DOHH2 (cell line): ENCODE measurements at regions not wholly inside any gene's neighbourhood (a gene's known extent, or its start where the extent isn't known, plus 50 kb on each side); places are given as distances from the start of the nearest gene placed in this dataset.
"Not testable (repeated sequence)": the region's sequence is repeated elsewhere in the genome, so short reads cannot be mapped to it uniquely, and the experiment has no call there.

Experiments
- H3F3A ChIP-seq: fragments of 200-600 bp; sonication (generic), shearing (Covaris generic); 2 replicates; pipeline ENCODE4 v1.6.0; 2016; ENCODE audit warnings: antibody characterized with exemption, mild to moderate bottlenecking; ENCODE audit not compliant: control insufficient read depth, insufficient read depth
- H3K27ac ChIP-seq: fragments of 200-600 bp; sonication (generic); 2 replicates; pipeline ENCODE4 v1.5.1; 2014; ENCODE audit warnings: low read depth, mild to moderate bottlenecking, low read length, moderate library complexity
- H3K27me3 ChIP-seq: fragments of 200-600 bp; sonication (generic); 2 replicates; pipeline ENCODE4 v1.6.1; 2014; ENCODE audit warnings: mild to moderate bottlenecking, low read length, mixed read lengths; ENCODE audit not compliant: control insufficient read depth
- H3K36me3 ChIP-seq: fragments of 200-600 bp; sonication (generic); 2 replicates; pipeline ENCODE4 v1.6.1; 2014; ENCODE audit warnings: mild to moderate bottlenecking, low read length, moderate library complexity, mixed read lengths; ENCODE audit not compliant: control insufficient read depth
- H3K4me1 ChIP-seq: fragments of 200-600 bp; sonication (generic); 2 replicates; pipeline ENCODE4 v1.6.1; 2014; ENCODE audit warnings: mild to moderate bottlenecking, low read length, mixed read lengths; ENCODE audit not compliant: control insufficient read depth
- H3K4me2 ChIP-seq: fragments of 200-600 bp; sonication (generic); 2 replicates; pipeline ENCODE4 v1.6.0; 2014; ENCODE audit warnings: mild to moderate bottlenecking, low read length, moderate library complexity
- H3K4me3 ChIP-seq: fragments of 200-600 bp; sonication (generic); 2 replicates; pipeline ENCODE4 v1.5.1; 2014; ENCODE audit warnings: mild to moderate bottlenecking, low read length, mixed read lengths
- H3K79me2 ChIP-seq: fragments of 200-600 bp; sonication (generic); 2 replicates; pipeline ENCODE4 v1.6.1; 2014; ENCODE audit warnings: mild to moderate bottlenecking, low read length, mixed read lengths; ENCODE audit not compliant: control insufficient read depth
- H3K9me2 ChIP-seq: fragments of 200-600 bp; sonication (generic); replicated peaks from 2 replicates; pipeline ENCODE4 v1.6.1; 2014; ENCODE audit warnings: mild to moderate bottlenecking, low read length, mixed read lengths; ENCODE audit not compliant: control insufficient read depth
- H3K9me3 ChIP-seq: fragments of 200-600 bp; sonication (generic); 2 replicates; pipeline ENCODE4 v1.6.1; 2014; ENCODE audit warnings: antibody characterized with exemption, low read length, mixed read lengths; ENCODE audit not compliant: control insufficient read depth, insufficient read depth
- H4K20me1 ChIP-seq: fragments of 200-600 bp; sonication (generic); 2 replicates; pipeline ENCODE4 v1.6.0; 2014; ENCODE audit warnings: low read depth, mild to moderate bottlenecking, antibody characterized with exemption, low read length, moderate library complexity; ENCODE audit not compliant: control insufficient read depth, insufficient read depth
- CTCF ChIP-seq: fragments of 200-600 bp; sonication (generic); IDR thresholded peaks from one replicate; pipeline ENCODE4 v1.5.1; 2014; ENCODE audit warnings: antibody characterized with exemption, mild to moderate bottlenecking, low read depth, low read length; ENCODE audit not compliant: poor library complexity, severe bottlenecking
- EZH2phosphoT487 ChIP-seq: fragments of 200-600 bp; sonication (generic); IDR thresholded peaks from 2 replicates; pipeline ENCODE4 v1.6.1; 2017; ENCODE audit warnings: borderline replicate concordance, mild to moderate bottlenecking, antibody characterized with exemption, low read length, moderate library complexity, mixed read lengths

- no peaks in the 10 kb centered on the region for H3K79me2 ChIP-seq
- TF ChIP-seq CTCF (no peak), EZH2phosphoT487 (no peak)
- no peak overlapping the region for H3K27ac ChIP-seq
- H3F3A ChIP-seq: no peaks in the 10 kb centered on the region
- no peaks in the 10 kb centered on the region for H3K4me1 ChIP-seq
- H3K36me3 ChIP-seq: no peaks in the 10 kb centered on the region
- no peaks in the 10 kb centered on the region for H3K27me3 ChIP-seq
- no peaks in the 10 kb centered on the region for H4K20me1 ChIP-seq
- H3K4me2 ChIP-seq: no peak overlapping the region
- H3K9me3 ChIP-seq: no peaks in the 10 kb centered on the region
- H3K4me3 ChIP-seq: no peak overlapping the region
- no peaks in the 10 kb centered on the region for H3K9me2 ChIP-seq
Observed at GRCh38 chr6:112409311-112409710, 62.2 kb downstream of the RFPL4B start.

- Histone ChIP-seq H3F3A (no peaks in the 10 kb centered on the region), H4K20me1 (no peaks in the 10 kb centered on the region), H3K79me2 (no peaks in the 10 kb centered on the region), H3K4me3 (no peak overlapping the region), H3K4me1 (no peaks in the 10 kb centered on the region), H3K27me3 (no peaks in the 10 kb centered on the region), H3K27ac (no peak overlapping the region), H3K4me2 (no peak overlapping the region), H3K9me3 (no peaks in the 10 kb centered on the region), H3K9me2 (no peaks in the 10 kb centered on the region), H3K36me3 (no peaks in the 10 kb centered on the region)
- TF ChIP-seq EZH2phosphoT487 (no peak), CTCF (no peak)
Observed at GRCh38 chr6:112413780-112414179, 66.7 kb downstream of the RFPL4B start.

GRCh38 chr6:112415366-112415765 lies 68.2 kb downstream of the RFPL4B start:
- H3F3A ChIP-seq: no peaks in the 10 kb centered on the region
- no peak overlapping the region for H3K27ac ChIP-seq
- no peaks in the 10 kb centered on the region for H4K20me1 ChIP-seq
- no peaks in the 10 kb centered on the region for H3K79me2 ChIP-seq
- no peaks in the 10 kb centered on the region for H3K9me2 ChIP-seq
- H3K27me3 ChIP-seq: no peaks in the 10 kb centered on the region
- no peak overlapping the region for H3K4me2 ChIP-seq
- no peaks in the 10 kb centered on the region for H3K9me3 ChIP-seq
- TF ChIP-seq CTCF: no peak
- TF ChIP-seq EZH2phosphoT487: no peak
- no peaks in the 10 kb centered on the region for H3K36me3 ChIP-seq
- H3K4me3 ChIP-seq: no peak overlapping the region
- H3K4me1 ChIP-seq: no peaks in the 10 kb centered on the region

- H3K9me3 ChIP-seq: no peaks in the 10 kb centered on the region; the same call in 1 of the 2 replicates
- no peak overlapping the region for H3K27ac ChIP-seq
- no peaks in the 10 kb centered on the region for H3K27me3 ChIP-seq
- no peak overlapping the region for H3K4me3 ChIP-seq
- H3K4me2 ChIP-seq: no peak overlapping the region
- no peaks in the 10 kb centered on the region for H3F3A ChIP-seq
- H3K9me2 ChIP-seq: no peaks in the 10 kb centered on the region
- no peaks in the 10 kb centered on the region for H3K4me1 ChIP-seq
- no peaks in the 10 kb centered on the region for H3K36me3 ChIP-seq
- TF ChIP-seq CTCF: no peak
- TF ChIP-seq EZH2phosphoT487: no peak
- H4K20me1 ChIP-seq: no peaks in the 10 kb centered on the region
- no peaks in the 10 kb centered on the region for H3K79me2 ChIP-seq
Observed at GRCh38 chr6:112416866-112417265, 69.7 kb downstream of the RFPL4B start.

GRCh38 chr6:112427011-112427410 lies 79.9 kb downstream of the RFPL4B start:
- not testable (repeated sequence) for H3F3A ChIP-seq, H3K4me2 ChIP-seq, H3K4me3 ChIP-seq, H4K20me1 ChIP-seq, H3K27me3 ChIP-seq, H3K9me2 ChIP-seq, H3K79me2 ChIP-seq, H3K36me3 ChIP-seq, H3K4me1 ChIP-seq, H3K9me3 ChIP-seq, H3K27ac ChIP-seq
